KBM-7 (cell line): ENCODE measurements at regions not wholly inside any gene's neighbourhood (a gene's known extent, or its start where the extent isn't known, plus 50 kb on each side); places are given as distances from the start of the nearest gene placed in this dataset.
"Not testable (repeated sequence)": the region's sequence is repeated elsewhere in the genome, so short reads cannot be mapped to it uniquely, and the experiment has no call there.

Experiments
- DNase-seq: peaks from one replicate; pipeline ENCODE4 v3.0.0-alpha.2; 2015
- in situ Hi-C: fragments of 300-500 bp; cut with MboI; formaldehyde crosslinking; loops from 2 replicates; pipeline ENCODE4 v1.14.3; 2020; ENCODE audit warnings: low sequenced_read_pairs, low pct_unique_long_range_greater_than_20kb, mixed read lengths

DNA sequence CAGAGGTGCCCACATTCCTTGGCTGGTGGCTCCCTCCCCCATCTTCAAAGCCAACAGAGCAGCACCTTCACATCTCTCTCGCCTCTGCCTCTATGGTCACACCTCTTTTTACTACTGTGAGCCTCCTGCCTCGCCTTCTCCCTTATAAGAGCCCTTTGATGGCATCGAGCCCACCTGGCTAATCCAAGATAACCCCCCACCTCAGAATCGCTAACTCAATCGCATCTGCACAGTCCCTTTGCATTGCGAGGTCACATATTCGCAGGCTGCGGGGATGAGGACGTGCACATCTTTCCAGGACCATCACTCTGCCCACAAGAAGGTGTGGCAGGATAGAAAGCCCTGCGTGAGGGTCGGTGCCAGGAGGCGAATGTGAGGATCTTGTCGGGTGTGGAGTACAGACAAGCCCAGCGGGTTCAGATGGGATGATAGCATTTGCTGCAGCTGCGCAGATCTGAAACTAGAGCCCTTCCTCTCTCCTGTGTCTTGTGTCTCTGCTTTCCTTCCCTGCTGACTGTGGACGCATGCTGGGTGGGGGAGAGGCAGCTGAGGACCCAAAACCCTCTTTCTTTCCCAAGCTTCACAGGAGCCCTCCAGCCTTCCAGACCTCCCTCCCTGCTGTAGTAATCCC is 148.3 kb upstream of the HDAC4 start:
- in situ Hi-C loops, result no loop called here
- no peak for DNase-seq

DNA sequence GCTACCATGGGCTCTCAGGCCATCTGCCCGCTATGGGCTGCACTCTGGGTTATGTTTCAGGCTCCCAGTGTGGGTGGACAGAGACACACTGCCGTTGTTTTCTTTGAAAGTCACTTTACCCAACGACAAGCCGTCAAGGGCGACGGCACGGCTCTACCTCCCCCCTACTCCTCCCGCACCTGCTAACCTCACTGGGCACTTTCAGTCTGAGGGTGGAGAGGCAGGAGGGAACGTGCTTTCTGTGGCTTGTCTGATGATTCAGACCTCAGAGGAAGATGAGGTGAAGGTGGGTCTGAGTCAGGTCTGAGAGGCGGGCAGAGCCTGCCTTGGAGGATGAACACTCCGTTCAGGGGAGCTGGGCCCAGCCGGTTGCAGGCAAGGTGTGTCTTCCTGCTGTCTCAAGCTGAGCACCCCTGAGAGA is 147.6 kb upstream of the HDAC4 start:
- in situ Hi-C loops, result no loop called here
- no peak for DNase-seq

- DNase-seq, in situ Hi-C loops: not testable (repeated sequence)
Measured at GRCh38 chr2:239547140-239547539, 146.3 kb upstream of the HDAC4 start.

GRCh38 chr2:239546541-239546940 is 145.7 kb upstream of the HDAC4 start:
- no peak for DNase-seq
- in situ Hi-C loops, result no loop called here

DNA sequence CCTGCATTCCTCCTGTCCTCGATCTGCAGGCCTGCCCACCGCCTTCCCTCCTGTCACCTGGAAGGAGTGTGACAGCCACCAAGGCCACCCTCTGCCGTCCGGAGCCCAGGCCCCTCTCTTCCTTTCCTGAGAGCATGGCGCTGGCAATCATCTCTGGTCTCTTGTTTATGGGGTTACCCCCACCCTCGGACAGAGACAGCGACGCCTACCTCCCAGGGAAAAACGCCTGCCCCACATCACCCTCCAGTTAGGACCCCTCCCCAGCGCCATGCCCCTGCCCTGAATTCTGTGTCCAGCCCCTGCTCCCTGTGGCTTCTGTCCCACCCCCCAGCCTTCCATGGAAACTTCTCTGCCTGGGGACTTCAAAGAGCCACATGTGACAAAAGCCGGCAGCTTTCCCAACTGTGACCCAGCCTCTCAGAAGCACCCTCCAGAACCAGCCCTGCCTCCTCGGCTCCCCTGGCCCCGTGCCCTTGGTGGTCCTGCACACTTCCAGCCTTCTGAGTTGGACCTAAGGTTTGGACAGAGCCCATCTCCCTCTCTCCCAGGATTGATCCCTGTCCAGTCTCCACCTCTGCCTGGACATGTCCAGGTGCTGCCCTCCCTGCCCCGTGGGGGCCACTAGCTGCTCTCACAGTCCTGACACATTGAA is 145.0 kb upstream of the HDAC4 start:
- in situ Hi-C loops, result no loop called here
- DNase-seq, result no peak

DNA sequence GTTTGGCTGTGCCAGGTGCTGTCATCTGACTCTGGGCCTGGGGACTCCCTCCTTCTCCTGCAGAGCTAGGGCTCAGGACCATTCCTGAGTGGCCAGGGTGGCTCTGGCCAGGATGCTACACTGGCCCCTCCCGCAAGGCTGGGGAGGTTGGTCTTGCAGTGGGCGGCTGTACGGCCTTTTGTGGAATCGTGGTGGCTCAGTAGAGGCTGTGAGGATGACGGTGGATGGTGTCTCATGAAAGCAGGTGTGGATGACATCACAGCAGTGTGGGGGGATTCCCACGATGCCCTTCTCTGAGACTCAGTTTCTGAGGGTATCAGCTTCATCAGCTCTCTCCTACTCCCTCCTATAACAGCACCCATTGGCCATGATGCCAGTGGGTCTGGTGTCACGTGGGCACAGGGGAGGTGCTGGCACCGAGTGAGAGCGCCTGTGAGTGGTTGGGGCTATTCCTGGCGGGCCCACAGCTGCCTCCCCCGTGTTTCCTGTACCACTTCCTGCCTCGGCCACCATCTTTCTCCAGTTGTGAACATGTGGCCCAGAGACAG is 144.2 kb upstream of the HDAC4 start:
- in situ Hi-C loops, result no loop called here
- peak; percentile 14 for DNase-seq

DNA sequence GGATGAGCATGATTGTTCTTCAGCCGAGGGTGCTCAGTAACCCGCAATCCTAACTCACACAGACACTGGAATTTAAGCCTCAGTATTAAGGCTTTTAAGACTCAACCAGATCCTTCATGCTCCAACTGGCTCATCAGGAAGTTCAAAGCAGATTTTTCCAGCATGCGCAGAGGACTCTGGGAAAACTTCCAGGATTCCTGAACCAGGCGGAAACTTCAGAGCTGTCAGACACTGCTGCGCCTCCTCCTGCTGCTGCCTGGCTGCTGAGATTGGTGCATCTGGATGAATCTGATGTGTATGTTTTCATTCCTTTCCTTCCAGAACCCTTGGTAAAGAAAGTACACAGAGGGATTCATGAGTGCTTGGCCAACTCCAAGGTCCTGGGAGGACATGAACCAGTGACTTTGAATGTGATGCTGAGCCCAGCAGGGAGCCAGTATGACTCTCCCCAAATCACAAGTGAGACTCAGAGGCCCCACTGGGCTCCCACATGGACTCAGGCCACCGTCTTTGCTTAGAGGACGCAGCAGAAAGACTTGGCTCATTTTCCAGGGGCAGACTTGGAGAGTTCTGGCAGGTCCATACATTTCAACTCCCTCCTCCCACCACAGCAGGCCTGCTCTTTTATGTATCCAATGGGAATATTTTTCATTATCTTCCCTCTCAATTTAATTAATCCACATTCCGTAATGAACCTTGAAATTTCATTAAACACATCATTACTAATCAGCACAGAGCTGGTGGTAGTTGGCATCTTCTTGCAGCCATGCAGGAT is 143.5 kb upstream of the HDAC4 start:
- in situ Hi-C loops, result no loop called here
- no peak for DNase-seq

GRCh38 chr2:239543702-239544101 is 142.9 kb upstream of the HDAC4 start:
- in situ Hi-C loops, result no loop called here
- no peak for DNase-seq

DNA sequence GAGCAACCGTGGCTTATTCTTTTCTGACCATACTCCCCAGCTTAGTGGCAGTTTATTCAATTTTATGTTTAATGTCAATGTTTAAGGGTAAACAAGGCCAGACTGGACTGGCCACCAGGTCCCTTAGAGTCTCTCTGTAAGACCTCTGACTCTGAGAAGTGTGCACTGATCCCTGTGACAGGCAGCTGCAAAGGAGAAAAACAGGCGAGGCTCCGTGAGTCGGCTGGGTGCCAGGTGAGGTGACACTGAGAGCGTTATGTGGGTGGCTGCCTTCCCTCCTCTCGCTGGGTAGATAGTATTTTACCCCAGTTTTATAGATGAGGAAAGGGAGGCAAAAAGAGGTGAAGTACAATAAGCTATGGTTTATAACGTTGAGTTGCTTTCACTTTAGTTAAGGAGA is 139.4 kb upstream of the HDAC4 start:
- in situ Hi-C loops, result no loop called here
- no peak for DNase-seq

DNA sequence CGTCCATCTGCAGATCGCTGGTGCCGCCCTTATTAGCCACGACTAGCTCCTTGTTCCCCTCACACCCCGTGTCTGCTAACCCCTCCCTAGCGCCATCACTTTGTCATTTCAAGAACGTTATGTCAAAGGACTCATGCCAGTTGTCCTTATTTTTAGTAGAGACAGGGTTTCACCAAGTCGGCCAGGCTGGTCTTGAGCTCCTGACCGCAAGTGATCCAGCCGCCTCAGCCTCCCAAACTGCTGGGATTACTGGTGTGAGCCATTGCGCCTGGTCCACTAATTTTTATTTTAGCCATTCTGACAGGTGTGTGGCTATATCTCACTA is 138.9 kb upstream of the HDAC4 start:
- DNase-seq, result no peak
- in situ Hi-C loops, result no loop called here

- no peak for DNase-seq
- in situ Hi-C loops, result no loop called here
Measured at GRCh38 chr2:239539083-239539775, 138.4 kb upstream of the HDAC4 start.

- in situ Hi-C loops, result no loop called here
- DNase-seq, result no peak
Measured at GRCh38 chr2:239538357-239539052, 137.7 kb upstream of the HDAC4 start.

DNA sequence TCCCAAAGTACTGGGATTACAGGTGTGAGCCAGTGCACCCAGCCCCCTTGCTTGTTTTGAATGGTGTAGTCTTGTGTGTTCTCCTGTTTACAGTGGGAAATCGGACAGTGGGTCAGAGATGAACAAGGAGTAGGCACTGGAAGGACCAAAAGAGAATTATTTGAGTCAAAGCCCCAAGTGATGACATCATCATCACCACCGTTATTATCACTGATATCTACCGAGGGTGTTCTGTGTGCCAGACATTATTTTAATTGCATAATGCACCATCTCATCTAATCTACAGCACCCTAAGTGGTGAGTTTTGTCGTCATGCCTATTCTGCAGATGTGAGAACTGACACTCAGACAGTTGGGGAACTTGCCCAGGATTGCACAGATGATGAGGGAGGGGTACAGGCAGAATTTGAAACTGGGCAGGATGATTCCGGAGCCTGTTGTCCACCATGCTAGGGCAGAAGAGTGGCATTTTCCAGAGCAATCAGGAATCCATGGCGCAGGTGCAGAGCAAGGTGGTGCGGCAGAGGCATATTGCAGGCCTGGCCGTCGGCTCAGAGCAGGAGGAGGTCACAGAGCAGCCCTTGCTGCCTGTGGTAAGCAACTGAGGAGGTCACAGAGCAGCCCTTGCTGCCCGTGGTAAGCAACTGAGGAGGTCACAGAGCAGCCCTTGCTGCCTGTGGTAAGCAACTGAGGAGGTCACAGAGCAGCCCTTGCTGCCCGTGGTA is 137.0 kb upstream of the HDAC4 start:
- in situ Hi-C loops, result no loop called here
- DNase-seq, result no peak

GRCh38 chr2:239536186-239536585 is 135.4 kb upstream of the HDAC4 start:
- in situ Hi-C loops, result no loop called here

GRCh38 chr2:239535413-239536144 is 134.8 kb upstream of the HDAC4 start:
- in situ Hi-C loops, result no loop called here

More at GRCh38 chr2:239536186-239536585, 135.4 kb upstream of the HDAC4 start:
- DNase-seq, result no peak

DNA sequence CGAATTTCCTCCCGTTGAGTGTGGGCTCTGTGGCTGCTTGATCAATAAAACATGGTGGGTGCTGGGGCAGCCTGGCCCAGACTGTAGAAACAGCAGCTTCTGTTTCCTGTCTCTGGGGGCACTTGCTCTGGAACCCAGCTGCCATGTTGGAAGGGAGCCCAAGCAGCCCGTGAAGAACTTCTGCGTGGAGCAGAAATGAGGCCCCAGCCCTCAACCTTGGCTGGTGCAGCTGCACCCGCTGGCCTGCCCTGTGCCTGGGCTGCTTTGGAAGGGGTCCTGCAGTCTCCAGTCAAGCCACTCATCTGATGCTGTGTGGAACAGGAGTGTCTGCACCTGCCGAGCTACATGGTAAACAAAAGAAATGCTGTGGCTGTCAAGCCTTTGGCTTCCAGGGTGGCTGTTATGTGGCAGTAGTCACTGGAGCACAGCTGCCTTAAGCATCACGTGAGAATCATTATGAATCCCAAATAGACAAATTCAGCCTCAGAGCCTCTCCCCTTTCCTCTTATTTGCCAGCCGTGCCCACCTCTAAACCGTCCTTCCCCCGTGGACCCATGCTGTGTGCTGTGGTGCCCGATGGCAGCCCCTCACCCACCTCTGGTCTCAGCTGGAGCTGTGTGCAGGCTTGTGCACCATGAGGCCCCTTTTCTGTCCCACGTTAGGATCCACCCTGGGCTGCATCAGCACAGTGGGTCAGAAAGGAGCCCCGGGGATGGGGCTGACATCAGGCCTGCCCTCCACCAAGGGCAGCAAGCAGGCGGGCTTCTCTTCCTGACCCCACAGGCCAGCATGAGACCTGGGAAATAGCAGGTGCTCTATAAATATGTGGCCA is 134.0 kb upstream of the HDAC4 start:
- DNase-seq, result no peak
- in situ Hi-C loops, result no loop called here

More at GRCh38 chr2:239535413-239536144, 134.8 kb upstream of the HDAC4 start:
- no peak for DNase-seq
